Activated gamma-delta T cell treated with anti-CD3 and anti-CD28 coated beads, Interleukin-2, amount 50 U/mL, for 16 hours (primary cell): ENCODE measurements at regions not wholly inside any gene's neighbourhood (a gene's known extent, or its start where the extent isn't known, plus 50 kb on each side); places are given as distances from the start of the nearest gene placed in this dataset.
"Not testable (repeated sequence)": the region's sequence is repeated elsewhere in the genome, so short reads cannot be mapped to it uniquely, and the experiment has no call there.

ENCODE experiments used
- DNase-seq: peaks from one replicate; pipeline ENCODE4 v3.0.0-alpha.2; 2020; ENCODE audit warnings: low read depth

GRCh38 chr10:46095943-46096342 lies 49.9 kb upstream of the MSMB start:
- DNase-seq = not testable (repeated sequence)

GRCh38 chr10:46096446-46096845 lies 50.4 kb upstream of the MSMB start:
- no peak for DNase-seq

GRCh38 chr10:46096909-46097575 lies 51.0 kb upstream of the MSMB start:
- DNase-seq = no peak

DNA sequence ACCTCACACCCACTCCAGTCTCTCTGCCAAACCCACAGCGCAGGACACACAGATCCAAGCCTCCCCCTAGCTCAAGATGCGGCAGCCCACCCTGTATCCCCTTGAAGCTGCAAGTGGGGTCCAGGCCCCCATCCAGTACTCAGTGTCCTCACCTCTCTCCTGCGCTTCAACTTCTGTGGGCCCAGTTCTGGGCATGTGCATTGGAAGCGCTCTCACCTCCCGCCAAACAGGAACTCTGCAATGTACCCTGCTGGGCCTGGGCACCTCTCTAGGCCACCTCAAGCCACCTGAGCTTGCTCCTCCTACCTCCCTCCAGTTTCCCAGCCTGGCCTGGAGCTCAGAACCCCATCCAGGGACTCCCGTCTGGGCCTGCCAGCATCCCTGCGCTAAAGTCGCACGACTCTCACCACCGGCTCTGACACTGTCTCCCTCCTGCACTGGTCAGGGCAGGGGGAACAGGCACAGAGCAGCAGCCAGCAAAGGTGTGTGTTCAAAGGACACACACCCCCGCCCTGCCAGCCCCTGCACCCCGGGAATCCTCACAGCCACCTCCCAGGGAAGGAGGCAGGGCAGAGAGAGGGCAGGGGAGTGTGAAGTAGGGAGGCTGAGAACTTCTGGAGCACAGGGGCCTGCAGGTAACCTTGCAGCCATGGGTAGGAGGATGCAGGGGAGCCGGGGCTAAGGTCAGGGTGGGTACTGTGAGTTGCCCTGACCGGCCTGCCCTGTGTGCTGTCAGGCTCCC lies 51.7 kb upstream of the MSMB start:
- no peak for DNase-seq

DNA sequence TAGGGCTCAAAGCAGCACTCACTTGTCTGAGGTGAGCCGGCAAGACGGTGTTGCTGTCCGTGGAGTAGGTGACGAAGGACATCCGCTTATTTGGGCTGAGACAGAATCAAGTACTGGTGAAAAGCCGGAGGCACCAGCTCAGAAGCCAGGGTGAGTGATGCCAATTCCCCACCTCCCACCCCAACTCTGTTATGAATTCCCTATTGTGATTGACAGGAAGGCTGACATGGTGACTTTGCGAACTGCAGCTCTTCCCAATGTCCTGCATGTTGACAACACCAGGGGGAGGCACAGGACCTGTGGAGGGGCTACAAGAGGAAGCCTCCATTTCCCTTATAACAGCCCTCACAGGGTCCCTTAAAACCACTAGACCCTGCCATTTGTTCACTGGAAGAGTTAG lies 52.3 kb upstream of the MSMB start:
- DNase-seq = no peak

GRCh38 chr10:46098925-46099324 lies 52.9 kb upstream of the MSMB start:
- DNase-seq = not testable (repeated sequence)

DNA sequence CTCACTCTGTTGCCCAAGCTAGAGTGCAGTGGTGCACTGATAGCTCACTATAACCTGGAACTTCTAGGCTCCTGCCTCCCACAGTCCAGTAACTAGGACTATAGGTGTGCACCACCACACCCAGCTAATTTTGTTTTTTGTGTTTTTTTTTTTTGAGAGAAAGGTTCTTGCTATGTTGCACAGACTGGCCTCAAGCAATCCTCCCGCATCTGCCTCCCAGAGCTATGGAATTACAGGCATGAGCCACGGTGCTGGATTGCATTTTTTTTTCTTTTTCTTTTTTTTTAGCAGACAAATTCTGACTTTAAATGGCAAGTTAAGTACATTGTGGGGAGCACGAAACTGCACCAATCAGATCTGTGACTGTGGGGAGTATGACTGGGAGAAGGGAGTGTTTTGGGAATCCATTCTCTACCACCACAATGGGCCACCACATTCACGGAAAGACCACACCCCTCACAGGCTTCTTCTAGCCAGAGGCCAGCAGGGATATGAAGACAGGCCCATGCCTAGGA lies 58.1 kb upstream of the MSMB start:
- DNase-seq = no peak

DNA sequence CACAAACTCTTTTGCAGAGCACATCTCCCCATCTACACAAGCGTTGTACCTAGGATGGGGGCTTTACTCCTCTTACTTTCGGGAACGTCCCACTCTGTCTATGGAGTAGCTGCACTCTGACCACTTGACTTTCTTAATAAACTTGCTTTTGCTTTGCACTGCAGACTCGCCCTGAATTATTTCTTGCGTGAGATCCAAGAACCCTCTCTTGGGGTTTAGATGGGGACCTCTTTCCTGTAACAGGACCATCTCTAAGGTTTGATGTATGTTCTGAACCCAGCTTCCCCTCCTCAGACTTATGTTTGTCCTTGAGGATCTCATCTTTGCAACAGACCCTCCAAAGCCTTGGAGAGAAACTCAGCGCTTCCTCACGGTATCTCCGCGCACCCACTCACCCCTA lies 59.3 kb upstream of the MSMB start:
- not testable (repeated sequence) for DNase-seq

DNA sequence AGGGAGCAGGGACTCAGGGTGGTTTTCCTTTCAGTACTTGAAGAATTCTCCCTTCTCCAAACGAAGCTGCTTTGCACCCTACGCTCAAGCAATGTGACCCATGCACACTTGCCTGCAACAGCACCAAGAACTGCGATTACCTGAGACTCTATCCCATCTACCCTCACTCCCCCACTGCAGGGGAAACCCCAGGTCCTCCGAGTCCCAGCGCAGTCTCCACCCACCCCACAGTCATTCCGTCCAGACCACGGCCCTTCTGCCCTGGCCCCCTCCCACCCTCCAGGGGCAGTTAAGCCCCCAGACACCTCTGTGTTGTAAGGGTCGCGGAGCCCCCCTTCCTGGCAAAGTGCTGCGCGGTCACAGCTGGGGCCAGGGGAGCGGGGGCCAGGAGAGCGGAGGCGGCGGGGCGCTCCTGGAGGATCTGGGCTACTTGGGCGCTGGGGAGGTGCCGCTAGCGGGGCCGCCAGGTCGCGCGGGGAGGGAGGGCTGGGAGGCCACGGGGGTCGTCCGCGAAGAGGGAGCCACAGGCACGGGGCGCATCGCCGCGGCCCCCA lies 59.9 kb upstream of the MSMB start:
- not testable (repeated sequence) for DNase-seq

GRCh38 chr10:46106410-46107255 lies 60.6 kb upstream of the MSMB start:
- no peak for DNase-seq

DNA sequence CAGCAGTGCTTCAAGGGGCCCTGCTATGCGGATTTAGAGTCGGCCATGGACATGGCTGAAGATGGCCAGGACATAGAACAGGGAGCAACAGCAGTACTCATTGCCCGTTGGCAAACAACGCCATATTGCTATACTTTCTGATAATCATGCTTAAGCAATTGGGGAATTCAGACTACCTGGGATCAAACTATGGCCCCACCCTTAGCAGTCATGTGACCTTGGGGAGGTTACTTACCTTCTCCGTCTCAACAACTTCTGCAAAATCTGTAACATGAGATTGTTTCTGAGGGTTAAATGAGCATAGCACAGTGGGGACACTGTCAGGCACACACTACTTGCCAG lies 62.1 kb upstream of the MSMB start:
- DNase-seq = not testable (repeated sequence)

DNA sequence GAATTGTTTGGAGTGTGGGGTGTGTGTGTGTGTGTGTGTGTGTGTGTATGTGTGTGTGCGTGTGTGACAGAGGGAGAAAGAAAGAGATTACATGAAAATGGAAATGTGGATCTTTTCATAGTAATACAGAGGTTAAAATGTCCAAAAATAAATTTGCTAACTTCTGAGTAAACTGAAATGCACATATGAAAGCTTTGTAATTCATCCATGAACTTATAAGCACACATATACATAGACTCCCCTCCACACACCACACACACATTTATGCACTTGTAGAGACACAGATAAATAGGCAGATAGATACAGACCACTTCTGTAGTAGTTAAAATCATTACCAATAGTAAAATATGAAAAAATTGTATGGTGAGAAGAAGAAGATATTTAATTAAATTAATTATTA lies 108.2 kb upstream of the MSMB start:
- not testable (repeated sequence) for DNase-seq

DNA sequence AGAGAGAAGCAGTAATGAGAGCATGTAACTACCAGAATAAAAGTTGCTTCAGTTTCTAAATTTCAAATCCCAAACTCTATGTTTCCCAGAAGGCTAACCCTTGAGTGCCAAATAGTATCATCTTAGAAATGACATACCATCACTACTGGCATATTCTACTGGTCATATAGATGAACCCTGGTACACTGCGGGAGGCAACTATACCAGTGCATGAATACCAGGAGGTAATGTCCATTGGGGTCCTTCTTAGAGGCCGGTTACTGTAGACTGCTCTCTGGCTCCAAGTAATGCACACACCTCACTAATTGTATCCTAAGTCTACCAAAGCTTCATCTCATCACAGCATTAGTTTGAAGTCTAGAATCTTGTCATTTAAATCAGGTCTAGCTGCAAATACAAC lies 108.6 kb upstream of the MSMB start:
- DNase-seq = not testable (repeated sequence)

DNA sequence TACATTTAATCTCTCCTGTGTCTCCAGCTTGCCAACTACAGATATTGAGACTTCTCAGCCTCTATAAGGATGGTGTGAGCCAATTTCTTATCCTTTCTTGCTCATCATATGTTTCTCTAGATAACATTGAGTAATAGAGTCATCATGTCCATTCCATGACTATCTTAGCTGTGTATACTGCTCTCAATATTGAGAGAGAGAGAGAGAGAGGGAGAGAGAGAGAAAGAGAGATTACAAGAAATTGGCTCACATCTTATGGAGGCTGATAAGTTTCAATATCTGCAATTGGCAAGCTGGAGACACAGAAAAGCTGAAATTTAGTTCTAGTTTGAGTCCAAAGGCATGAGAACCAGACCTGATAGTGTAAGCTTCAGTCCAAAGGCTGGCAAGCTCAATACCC lies 110.8 kb upstream of the MSMB start:
- not testable (repeated sequence) for DNase-seq

DNA sequence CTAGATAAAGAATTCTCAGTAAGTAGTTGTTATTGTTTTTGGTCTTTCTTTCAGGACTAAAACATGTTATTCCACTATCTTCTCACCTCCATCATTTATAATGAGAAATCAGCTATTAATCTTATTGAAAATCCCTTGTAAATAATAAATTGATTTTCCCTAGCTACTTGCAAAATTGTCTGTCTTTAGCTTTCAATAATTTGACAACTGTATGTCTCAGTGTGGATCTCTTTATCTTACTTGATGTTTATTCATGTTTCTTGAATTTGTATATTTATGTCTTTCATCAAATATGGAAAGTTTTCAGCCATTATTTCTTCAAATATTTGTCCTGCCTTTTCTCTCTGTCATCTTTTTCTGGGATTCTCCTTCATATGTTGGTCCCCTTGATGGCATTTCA lies 117.1 kb upstream of the ANTXRL start:
- DNase-seq = no peak

DNA sequence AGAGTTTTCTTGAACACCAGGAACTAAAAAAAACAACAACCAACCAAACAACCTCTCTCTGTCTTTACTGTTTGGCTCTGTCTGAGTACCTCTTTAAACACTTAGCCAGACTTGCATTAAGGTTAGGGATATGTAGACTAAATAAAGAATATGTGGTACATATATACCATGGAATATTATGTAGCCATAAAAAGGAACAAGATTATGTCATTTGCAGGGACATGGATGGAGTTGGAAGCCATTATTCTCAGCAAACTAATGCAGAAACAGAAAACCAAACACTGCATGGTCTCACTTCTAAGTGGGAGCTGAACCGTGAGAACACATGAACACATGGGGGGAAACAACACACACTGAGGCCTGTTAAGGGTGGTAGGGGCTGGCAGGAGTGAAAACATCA lies 116.0 kb upstream of the ANTXRL start:
- DNase-seq = no peak

GRCh38 chr10:46171661-46172060 lies 115.1 kb upstream of the ANTXRL start:
- DNase-seq = no peak

DNA sequence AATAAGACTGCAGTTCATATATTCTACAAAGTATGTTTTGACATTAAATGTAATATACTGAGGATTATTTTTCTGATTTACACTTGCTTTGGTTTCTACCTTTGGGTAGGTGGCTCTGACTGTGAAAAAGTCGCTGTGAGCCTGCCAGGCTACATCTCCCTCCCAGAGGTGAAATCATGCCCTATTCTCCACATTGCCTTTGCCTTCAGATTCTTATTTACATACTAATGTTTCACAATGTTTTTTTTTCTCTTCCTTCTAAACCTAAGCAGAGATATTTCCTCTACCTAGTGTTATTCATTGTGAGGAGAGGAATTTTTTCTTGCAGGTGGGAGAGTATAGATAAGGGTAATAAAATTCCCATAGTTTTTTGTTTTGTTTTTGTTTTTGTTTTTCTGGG lies 111.5 kb upstream of the ANTXRL start:
- no peak for DNase-seq

DNA sequence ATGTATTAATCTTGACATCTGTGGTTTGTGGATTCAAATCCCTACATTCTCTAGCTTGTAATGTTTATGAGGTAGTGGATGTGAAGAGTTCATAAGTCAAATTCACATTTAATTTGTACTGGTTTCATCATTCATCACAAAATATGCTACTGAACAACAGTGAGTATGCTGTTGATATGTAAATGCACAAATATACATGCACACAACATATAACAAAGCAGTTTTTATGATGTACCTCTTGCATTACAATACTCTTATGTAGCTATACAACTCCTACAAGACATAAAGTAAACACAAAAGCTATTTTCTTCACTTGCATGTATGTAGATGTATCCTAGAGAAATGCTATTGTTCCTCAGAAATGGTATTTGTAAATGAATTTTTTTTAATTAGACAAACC lies 111.0 kb upstream of the ANTXRL start:
- no peak for DNase-seq

DNA sequence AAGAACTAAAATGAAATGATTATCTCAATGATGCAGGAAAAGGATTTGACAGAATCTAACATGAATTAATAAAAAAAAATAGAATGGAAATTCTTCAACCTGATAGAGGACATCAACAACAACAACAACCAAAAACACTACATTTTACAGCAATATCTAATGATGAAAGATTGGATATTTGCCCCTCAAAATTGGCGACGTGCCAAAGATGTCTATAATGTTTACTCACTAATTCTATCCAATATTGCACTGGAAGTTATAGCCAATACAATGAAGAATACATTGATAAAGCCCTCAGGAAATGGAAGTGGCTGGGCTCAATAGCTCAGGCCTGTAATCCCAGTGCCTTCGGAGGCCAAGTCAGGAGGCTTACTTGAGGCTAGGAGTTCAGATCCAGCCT lies 99.4 kb upstream of the ANTXRL start:
- DNase-seq = not testable (repeated sequence)

DNA sequence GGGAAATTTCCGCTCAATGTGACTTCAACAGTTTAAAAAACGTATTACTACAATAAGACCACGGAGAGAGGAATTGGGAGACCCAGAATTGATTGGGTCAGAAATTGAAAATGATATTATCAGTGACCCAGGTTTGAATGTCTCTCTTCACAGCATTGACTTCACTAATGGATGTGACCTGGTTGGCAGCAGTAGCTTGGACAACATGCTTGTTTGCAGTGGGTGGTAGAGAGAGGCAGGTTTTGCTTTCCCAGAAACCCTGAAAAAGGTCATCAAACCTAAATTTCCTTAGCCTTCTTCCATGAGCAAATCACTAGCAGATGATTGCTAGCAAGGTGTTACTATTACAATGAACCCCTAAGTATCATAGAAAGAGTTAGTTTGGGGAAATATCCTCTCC lies 89.7 kb upstream of the ANTXRL start:
- DNase-seq = no peak

DNA sequence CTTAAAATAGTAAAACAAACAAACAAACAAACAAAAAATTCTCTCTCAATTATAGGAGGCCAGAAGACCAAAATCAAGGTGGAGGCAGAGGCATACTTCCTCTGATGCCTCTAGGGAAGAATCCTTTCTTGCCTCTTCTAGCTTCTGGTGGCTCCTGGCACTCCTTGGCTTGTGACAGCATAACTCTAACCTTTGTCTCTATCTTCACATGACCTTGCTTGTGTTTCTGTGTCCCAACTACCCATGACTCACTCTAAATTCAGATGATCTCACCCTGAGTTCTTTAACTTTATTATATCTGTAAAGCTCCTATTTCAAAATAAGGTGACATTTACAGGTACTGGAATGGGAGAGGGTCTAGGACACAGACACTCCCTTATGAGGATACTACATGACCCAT lies 88.3 kb upstream of the ANTXRL start:
- DNase-seq = no peak
